ENCODE measurements at regions not wholly inside any gene's neighbourhood (a gene's known extent, or its start where the extent isn't known, plus 50 kb on each side); places are given as distances from the start of the nearest gene placed in this dataset.

GRCh38 chr1:17958704-17959103 is 148.9 kb upstream of the IGSF21 start:
- H3K4me3 ChIP-seq (ENCODE audit: low read depth, low read length), result no peak overlapping the region
- TF ChIP-seq CTCF (IDR thresholded peaks at IDR 0.05; ENCODE audit: low read depth, low read length), result no peak
- DNase-seq (ENCODE audit: low read depth, low spot score), result no peak
- in situ Hi-C loops (cut with HindIII; ENCODE audit: low sequenced_read_pairs), result no loop called here

GRCh38 chr1:17963513-17963912 is 144.1 kb upstream of the IGSF21 start:
- DNase-seq (ENCODE audit: low read depth, low spot score), result no peak
- TF ChIP-seq CTCF (IDR thresholded peaks at IDR 0.05; ENCODE audit: low read depth, low read length), result no peak
- in situ Hi-C loops (cut with HindIII; ENCODE audit: low sequenced_read_pairs), result no loop called here
- H3K4me3 ChIP-seq (ENCODE audit: low read depth, low read length), result no peak overlapping the region

GRCh38 chr1:17965515-17966100 is 142.0 kb upstream of the IGSF21 start:
- in situ Hi-C loops (cut with HindIII; ENCODE audit: low sequenced_read_pairs), result no loop called here
- H3K4me3 ChIP-seq (ENCODE audit: low read depth, low read length), result no peak overlapping the region
- no peak for TF ChIP-seq CTCF (IDR thresholded peaks at IDR 0.05; ENCODE audit: low read depth, low read length)
- DNase-seq (ENCODE audit: low read depth, low spot score), result no peak

DNA sequence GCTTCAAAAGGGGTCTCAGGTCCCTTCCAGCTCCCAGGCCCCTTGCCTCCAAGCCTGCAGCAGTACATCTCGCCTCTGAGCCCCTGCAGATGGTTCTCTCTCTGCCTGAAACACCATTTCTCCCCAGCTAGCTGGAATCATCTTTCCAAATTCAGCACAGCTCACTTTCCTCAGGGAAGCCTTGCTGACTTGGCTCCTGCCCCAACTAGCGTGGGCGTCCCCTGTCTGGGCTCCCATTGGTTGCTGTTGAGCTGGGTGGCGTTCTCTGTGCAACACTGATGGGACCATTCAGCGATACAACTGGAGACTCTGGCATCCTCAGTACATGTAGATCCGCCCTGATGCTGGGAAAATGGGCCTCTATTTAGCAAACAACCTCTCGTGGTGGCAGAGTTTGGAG is 141.3 kb upstream of the IGSF21 start:
- H3K4me3 ChIP-seq (ENCODE audit: low read depth, low read length), result no peak overlapping the region
- in situ Hi-C loops (cut with HindIII; ENCODE audit: low sequenced_read_pairs), result no loop called here
- DNase-seq (ENCODE audit: low read depth, low spot score), result no peak
- no peak for TF ChIP-seq CTCF (IDR thresholded peaks at IDR 0.05; ENCODE audit: low read depth, low read length)

DNA sequence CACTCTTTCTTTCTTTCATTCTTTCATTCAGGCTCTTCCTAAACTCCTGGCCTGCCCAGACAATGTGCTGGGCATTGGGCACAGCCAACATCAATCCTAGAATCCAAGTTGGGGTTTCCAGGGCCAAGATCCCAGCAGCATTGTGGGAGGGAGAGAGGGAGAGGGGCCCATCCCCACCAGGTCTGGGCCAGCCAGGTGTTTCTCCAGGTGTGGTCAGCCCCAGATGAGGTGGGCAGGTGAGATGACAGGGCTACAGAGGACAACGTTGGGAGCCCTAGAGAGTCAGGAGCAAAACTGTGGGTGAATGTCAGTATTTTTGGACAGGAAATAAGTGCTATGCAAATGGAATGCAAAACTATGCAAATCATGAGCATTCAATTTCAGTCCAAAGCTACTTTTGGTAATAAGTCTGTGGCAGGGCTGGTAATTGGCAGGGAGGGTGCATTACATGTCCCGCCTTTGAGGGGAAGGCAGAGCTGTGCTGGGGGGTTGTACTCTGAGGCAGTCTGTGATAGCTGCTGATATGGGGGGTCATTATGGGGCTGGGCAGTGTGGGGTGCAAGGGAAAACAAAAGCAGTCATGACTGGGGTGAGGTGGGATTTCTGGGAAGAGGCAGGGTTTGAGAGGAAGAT is 139.9 kb upstream of the IGSF21 start:
- in situ Hi-C loops (cut with HindIII; ENCODE audit: low sequenced_read_pairs), result no loop called here
- TF ChIP-seq CTCF (IDR thresholded peaks at IDR 0.05; ENCODE audit: low read depth, low read length), result no peak
- DNase-seq (ENCODE audit: low read depth, low spot score), result no peak
- H3K4me3 ChIP-seq (ENCODE audit: low read depth, low read length), result no peak overlapping the region

DNA sequence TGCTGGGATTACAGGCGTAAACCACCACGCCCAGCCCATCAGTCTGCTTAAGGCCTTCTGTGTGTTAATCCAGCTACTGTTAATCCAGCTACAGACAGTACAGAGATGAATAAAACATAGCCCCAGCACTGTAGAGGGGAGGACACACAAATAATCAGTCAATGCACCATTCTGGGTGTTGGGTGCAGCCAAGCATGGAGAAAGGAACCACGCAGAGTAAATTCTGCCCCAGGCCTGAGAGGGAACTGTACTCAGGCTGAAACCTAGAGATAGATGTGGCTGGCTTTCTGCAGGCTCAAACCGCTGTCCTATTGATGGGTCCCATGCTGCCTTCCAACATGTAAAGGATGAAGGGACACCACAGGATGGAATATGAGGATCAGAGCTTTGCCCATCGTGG is 136.8 kb upstream of the IGSF21 start:
- no peak overlapping the region for H3K4me3 ChIP-seq (ENCODE audit: low read depth, low read length)
- no peak for DNase-seq (ENCODE audit: low read depth, low spot score)
- in situ Hi-C loops (cut with HindIII; ENCODE audit: low sequenced_read_pairs), result no loop called here
- TF ChIP-seq CTCF (IDR thresholded peaks at IDR 0.05; ENCODE audit: low read depth, low read length), result no peak

All from astrocyte of the spinal cord (primary cell).